ENCODE measurements at regions not wholly inside any gene's neighbourhood (a gene's known extent, or its start where the extent isn't known, plus 50 kb on each side); places are given as distances from the start of the nearest gene placed in this dataset.

DNA sequence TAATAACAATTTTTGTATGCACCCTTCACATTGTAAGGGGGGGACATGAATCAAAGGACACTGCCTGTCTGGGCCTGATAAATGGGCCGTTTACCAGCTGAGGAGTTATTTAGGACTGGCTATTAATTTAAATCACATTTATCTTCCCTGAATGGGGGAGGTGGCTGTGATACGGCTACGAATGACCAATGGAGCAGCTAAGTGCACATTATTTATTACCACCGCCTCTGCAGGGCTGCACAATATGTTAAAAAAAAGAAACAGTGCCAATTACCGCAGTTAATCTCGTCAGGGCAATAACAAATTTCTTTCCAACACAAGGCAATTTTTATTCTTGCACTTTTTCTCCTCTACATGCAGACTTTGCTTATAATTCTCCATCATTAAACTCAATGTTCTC, 318.4 kb downstream of the IRX2 start:
- TF ChIP-seq CTCF (IDR thresholded peaks at IDR 0.05) (no peak), POLR2A (IDR thresholded peaks at IDR 0.05) (no peak), POLR2AphosphoS5 (IDR thresholded peaks at IDR 0.05) (no peak)
